MCF 10A (cell line): ENCODE measurements at regions not wholly inside any gene's neighbourhood (a gene's known extent, or its start where the extent isn't known, plus 50 kb on each side); places are given as distances from the start of the nearest gene placed in this dataset.

Experiments used
- BruUV-seq: library from RNA; stranded (reverse); fragments of 400-500 nt; replicated peaks from 2 replicates; lab custom pipeline; 2021; lab: Mats Ljungman, UMichigan
- CTCF ChIA-PET: fragments of 300-600 bp; sonication (Branson Sonifier 250); formaldehyde crosslinking; extraction: SDS; loops from one replicate; lab custom pipeline; 2021; ENCODE audit warnings: antibody characterized with exemption, inconsistent platforms; lab: Yijun Ruan, JAX
- POLR2A ChIA-PET: fragments of 300-600, 350-650 bp; sonication (Branson Sonifier 250); formaldehyde crosslinking; extraction: SDS; loops from one replicate; lab custom pipeline; 2020; ENCODE audit warnings: antibody characterized with exemption, inconsistent platforms; lab: Yijun Ruan, JAX
- DNase-seq: peaks from one replicate; pipeline ENCODE4 v3.0.0-alpha.2; 2018; ENCODE audit not compliant: unreplicated experiment
- H3K27ac Mint-ChIP-seq: one replicate; pipeline ENCODE4 v1.8.0; 2022; ENCODE audit warnings: mild to moderate bottlenecking, low read depth, mixed read lengths; ENCODE audit not compliant: unreplicated experiment
- H3K27me3 Mint-ChIP-seq: one replicate; pipeline ENCODE4 v1.8.0; 2022; ENCODE audit warnings: mixed read lengths; ENCODE audit not compliant: insufficient read depth, unreplicated experiment
- H3K36me3 Mint-ChIP-seq: one replicate; pipeline ENCODE4 v1.8.0; 2022; ENCODE audit warnings: mild to moderate bottlenecking, moderate library complexity, mixed read lengths; ENCODE audit not compliant: insufficient read depth, unreplicated experiment
- H3K4me1 Mint-ChIP-seq: one replicate; pipeline ENCODE4 v1.8.0; 2022; ENCODE audit warnings: mixed read lengths; ENCODE audit not compliant: insufficient read depth, unreplicated experiment
- H3K4me3 Mint-ChIP-seq: one replicate; pipeline ENCODE4 v1.8.0; 2022; ENCODE audit warnings: mild to moderate bottlenecking, moderate library complexity, mixed read lengths; ENCODE audit not compliant: unreplicated experiment
- H3K9me3 Mint-ChIP-seq: one replicate; pipeline ENCODE4 v1.8.0; 2022; ENCODE audit warnings: mixed read lengths; ENCODE audit not compliant: unreplicated experiment
- CTCF ChIP-seq: fragments of 200-600 bp; IDR thresholded peaks from one replicate; pipeline ENCODE4 v1.8.0; 2022; ENCODE audit warnings: antibody characterized with exemption, mild to moderate bottlenecking; ENCODE audit not compliant: unreplicated experiment
- intact Hi-C: fragments of 100-400 bp; cut with micrococcal nuclease; formaldehyde crosslinking; loops from 2 replicates; pipeline ENCODE4 v1.14.1; 2022

DNA sequence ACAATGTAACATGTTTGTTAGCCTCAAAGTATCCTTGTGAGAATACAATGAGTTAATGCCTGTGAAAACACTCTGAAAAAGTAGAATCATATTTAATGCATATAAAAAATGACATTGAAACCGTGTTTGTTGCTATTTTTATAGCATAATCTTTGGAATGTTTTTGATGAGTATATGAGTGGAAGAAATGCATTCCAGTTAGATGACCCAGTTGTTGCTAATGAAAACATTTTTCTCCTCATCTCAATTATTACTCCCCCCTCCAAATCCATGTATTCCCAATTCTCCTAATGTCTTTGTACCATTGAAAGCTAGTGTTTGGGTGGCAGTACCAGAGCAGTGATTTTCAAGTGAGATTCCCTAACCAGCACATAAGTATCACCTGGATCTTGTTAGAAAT lies 67.1 kb upstream of the DSEL start:
- peaks cover 8% of the 10 kb centered on the region for H3K9me3 Mint-ChIP-seq
- H3K36me3 Mint-ChIP-seq = no peaks in the 10 kb centered on the region
- no peak for DNase-seq
- CTCF ChIA-PET = no interaction called here
- no peaks in the 10 kb centered on the region for H3K4me1 Mint-ChIP-seq
- no TSS peak for BruUV-seq
- TF ChIP-seq CTCF = no peak
- intact Hi-C loops = no loop called here
- no peak overlapping the region for H3K27ac Mint-ChIP-seq
- POLR2A ChIA-PET = no interaction called here
- H3K4me3 Mint-ChIP-seq = no peak overlapping the region
- H3K27me3 Mint-ChIP-seq = no peaks in the 10 kb centered on the region

DNA sequence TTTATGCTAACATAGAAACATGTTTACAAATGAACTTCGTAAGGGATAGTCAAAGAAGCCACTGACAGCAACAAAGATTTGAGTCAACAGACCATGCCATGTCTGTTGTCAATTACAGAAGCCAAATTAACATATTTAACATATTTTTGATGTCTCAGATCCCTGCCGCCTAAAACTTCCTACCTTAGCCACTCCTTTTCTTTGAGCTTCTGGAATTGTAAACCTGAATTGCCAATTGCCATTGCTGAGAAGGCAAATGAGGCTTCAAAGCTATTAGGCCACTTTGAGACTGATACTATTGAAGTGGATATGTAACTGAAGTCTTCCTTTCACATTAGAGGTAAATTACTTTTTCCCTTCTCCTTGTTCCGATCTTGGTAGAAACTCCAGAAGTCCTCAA lies 66.0 kb upstream of the DSEL start:
- H3K36me3 Mint-ChIP-seq = no peaks in the 10 kb centered on the region
- no peaks in the 10 kb centered on the region for H3K4me1 Mint-ChIP-seq
- no peak overlapping the region for H3K27ac Mint-ChIP-seq
- peaks cover 8% of the 10 kb centered on the region for H3K9me3 Mint-ChIP-seq
- TF ChIP-seq CTCF = no peak
- DNase-seq = no peak
- no peaks in the 10 kb centered on the region for H3K27me3 Mint-ChIP-seq
- no TSS peak for BruUV-seq
- intact Hi-C loops = no loop called here
- ChIA-PET CTCF (no interaction called here), POLR2A (no interaction called here)
- no peak overlapping the region for H3K4me3 Mint-ChIP-seq

DNA sequence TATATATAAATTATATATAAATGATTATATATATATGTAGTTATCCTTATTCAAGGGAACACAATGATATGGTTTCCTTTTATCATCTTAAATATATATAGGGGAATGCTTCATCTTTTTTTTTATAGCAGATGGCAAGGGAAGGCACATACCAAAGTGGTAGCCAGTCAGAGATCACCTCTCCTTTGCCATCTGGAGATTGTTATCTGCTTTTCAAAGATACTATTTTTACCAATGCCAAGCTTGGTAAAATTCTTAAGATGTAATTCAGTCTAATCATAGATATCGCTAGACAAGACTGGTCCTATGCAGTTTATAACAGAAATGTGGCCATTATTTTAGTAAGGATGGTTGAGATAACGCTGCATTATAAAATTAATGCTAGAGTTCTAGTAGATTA lies 64.7 kb upstream of the DSEL start:
- peaks cover 14% of the 10 kb centered on the region for H3K9me3 Mint-ChIP-seq
- no peak overlapping the region for H3K4me3 Mint-ChIP-seq
- TF ChIP-seq CTCF = no peak
- H3K4me1 Mint-ChIP-seq = peaks cover 3% of the 10 kb centered on the region
- CTCF ChIA-PET = interaction anchor here (0.8 kb wide), 1 partner anchor 9 kb away, joined by 3 read pairs; no protein-coding TSS in a partner anchor
- no TSS peak for BruUV-seq
- H3K27me3 Mint-ChIP-seq = no peaks in the 10 kb centered on the region
- intact Hi-C loops = no loop called here
- H3K36me3 Mint-ChIP-seq = no peaks in the 10 kb centered on the region
- no peak overlapping the region for H3K27ac Mint-ChIP-seq
- DNase-seq = no peak
- POLR2A ChIA-PET = no interaction called here

DNA sequence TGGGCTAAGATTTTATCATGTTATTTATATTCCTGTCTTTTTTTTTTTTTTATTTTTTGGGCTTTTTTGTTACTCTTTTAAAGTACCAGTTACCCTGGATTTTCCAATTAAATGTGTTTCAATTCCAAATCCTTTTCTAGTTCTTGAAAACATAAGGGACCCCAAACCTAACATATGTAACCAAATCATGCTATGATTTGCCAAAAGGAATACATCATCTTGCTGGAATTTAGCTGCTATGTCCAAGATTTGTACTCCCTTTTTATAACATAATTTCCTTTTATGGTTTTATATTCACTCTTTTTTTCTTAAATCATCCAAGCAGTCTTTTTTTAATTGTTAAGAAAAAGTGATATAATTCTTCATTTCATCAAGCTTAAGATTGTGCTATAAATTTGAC lies 60.9 kb upstream of the DSEL start:
- intact Hi-C loops = no loop called here
- BruUV-seq = no TSS peak
- Mint-ChIP-seq H3K4me3 (no peak overlapping the region), H3K27ac (no peak overlapping the region), H3K4me1 (peaks cover 5% of the 10 kb centered on the region), H3K36me3 (no peaks in the 10 kb centered on the region), H3K9me3 (peaks cover 7% of the 10 kb centered on the region), H3K27me3 (no peaks in the 10 kb centered on the region)
- DNase-seq = no peak
- POLR2A ChIA-PET = no interaction called here
- TF ChIP-seq CTCF = no peak
- CTCF ChIA-PET = no interaction called here
